ENCODE measurements at regions not wholly inside any gene's neighbourhood (a gene's known extent, or its start where the extent isn't known, plus 50 kb on each side); places are given as distances from the start of the nearest gene placed in this dataset.

- TF ChIP-seq TEAD4 (IDR thresholded peaks at IDR 0.05) (no peak), NFIC (IDR thresholded peaks at IDR 0.05) (no peak), EGR1 (IDR thresholded peaks at IDR 0.05) (no peak), CEBPB (IDR thresholded peaks at IDR 0.05) (no peak), USF1 (IDR thresholded peaks at IDR 0.05) (no peak), EP300 (IDR thresholded peaks at IDR 0.05; ENCODE audit: borderline replicate concordance) (no peak), TCF12 (IDR thresholded peaks at IDR 0.05; ENCODE audit: low read depth) (no peak), CREB1 (IDR thresholded peaks at IDR 0.05; ENCODE audit: low read depth) (no peak), ZBTB7A (IDR thresholded peaks at IDR 0.05; ENCODE audit: low read depth) (no peak), TAF1 (IDR thresholded peaks at IDR 0.05; ENCODE audit: low read depth) (no peak)
These were observed 971.6 kb downstream of the SUCLG1 start for GRCh38 chr2:83487451-83487850.

DNA sequence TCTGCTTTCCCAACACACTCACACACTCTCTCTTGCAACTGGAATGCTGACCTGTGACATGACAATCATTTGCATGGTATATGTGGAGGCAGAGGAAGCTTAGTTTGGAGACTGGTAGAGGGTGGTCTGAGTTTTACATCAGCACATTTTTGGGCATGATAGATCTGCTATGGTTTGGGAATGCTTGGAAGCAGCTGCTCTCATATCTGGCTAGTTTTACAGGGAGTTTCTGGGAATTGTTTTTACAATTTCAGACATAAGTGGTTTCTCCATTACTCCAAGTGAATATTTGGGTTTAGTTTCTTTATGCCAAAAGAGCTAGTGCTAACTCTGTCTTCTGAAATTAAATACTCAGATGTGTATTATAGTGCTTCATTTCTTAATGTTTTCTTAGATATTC is 977.6 kb downstream of the SUCLG1 start:
- TF ChIP-seq TCF12 (IDR thresholded peaks at IDR 0.05; ENCODE audit: low read depth) = no peak
- TF ChIP-seq USF1 (IDR thresholded peaks at IDR 0.05) = no peak
- no peak for TF ChIP-seq NFIC (IDR thresholded peaks at IDR 0.05)
- TF ChIP-seq TAF1 (IDR thresholded peaks at IDR 0.05; ENCODE audit: low read depth) = no peak
- no peak for TF ChIP-seq TEAD4 (IDR thresholded peaks at IDR 0.05)
- TF ChIP-seq, protein P1, sequence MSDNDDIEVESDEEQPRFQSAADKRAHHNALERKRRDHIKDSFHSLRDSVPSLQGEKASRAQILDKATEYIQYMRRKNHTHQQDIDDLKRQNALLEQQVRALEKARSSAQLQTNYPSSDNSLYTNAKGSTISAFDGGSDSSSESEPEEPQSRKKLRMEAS (IDR thresholded peaks at IDR 0.05) = no peak
- TF ChIP-seq, protein P2, sequence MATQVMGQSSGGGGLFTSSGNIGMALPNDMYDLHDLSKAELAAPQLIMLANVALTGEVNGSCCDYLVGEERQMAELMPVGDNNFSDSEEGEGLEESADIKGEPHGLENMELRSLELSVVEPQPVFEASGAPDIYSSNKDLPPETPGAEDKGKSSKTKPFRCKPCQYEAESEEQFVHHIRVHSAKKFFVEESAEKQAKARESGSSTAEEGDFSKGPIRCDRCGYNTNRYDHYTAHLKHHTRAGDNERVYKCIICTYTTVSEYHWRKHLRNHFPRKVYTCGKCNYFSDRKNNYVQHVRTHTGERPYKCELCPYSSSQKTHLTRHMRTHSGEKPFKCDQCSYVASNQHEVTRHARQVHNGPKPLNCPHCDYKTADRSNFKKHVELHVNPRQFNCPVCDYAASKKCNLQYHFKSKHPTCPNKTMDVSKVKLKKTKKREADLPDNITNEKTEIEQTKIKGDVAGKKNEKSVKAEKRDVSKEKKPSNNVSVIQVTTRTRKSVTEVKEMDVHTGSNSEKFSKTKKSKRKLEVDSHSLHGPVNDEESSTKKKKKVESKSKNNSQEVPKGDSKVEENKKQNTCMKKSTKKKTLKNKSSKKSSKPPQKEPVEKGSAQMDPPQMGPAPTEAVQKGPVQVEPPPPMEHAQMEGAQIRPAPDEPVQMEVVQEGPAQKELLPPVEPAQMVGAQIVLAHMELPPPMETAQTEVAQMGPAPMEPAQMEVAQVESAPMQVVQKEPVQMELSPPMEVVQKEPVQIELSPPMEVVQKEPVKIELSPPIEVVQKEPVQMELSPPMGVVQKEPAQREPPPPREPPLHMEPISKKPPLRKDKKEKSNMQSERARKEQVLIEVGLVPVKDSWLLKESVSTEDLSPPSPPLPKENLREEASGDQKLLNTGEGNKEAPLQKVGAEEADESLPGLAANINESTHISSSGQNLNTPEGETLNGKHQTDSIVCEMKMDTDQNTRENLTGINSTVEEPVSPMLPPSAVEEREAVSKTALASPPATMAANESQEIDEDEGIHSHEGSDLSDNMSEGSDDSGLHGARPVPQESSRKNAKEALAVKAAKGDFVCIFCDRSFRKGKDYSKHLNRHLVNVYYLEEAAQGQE (IDR thresholded peaks at IDR 0.05; ENCODE audit: low read depth) = no peak

- TF ChIP-seq RAD21 (IDR thresholded peaks at IDR 0.05; ENCODE audit: low read depth) = no peak
- TF ChIP-seq CEBPB (IDR thresholded peaks at IDR 0.05) = no peak
- TF ChIP-seq YY1 (IDR thresholded peaks at IDR 0.05; ENCODE audit: low read depth) = no peak
- TF ChIP-seq EP300 (IDR thresholded peaks at IDR 0.05; ENCODE audit: borderline replicate concordance) = no peak
- no peak for TF ChIP-seq EGR1 (IDR thresholded peaks at IDR 0.05)
- TF ChIP-seq TCF12 (IDR thresholded peaks at IDR 0.05; ENCODE audit: low read depth) = no peak
- TF ChIP-seq, protein P1 (IDR thresholded peaks at IDR 0.05) = no peak
- TF ChIP-seq FOXM1 (IDR thresholded peaks at IDR 0.05; ENCODE audit: borderline replicate concordance, low read depth) = no peak
- no peak for TF ChIP-seq NFIC (IDR thresholded peaks at IDR 0.05)
- TF ChIP-seq ZBTB7A (IDR thresholded peaks at IDR 0.05; ENCODE audit: low read depth) = no peak
These were observed 981.0 kb downstream of the SUCLG1 start for GRCh38 chr2:83478037-83478436.

DNA sequence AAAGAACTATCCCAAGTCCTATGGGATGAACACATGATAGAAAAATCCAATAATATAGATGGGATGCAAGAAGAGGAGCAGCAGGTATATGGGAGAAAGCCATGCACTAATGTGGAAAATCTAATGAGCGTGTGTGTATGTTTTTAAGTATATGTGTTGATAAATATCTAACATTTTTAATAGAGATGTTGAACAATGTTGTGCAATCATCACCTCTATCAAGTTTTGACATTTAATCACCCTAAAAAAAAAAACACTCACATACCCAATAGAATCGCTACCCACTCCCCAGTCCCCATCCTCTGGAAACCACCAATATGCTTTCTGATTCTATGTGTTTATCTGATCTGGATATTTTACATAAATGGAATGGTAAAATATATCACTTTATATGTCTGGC is 983.7 kb downstream of the SUCLG1 start:
- TF ChIP-seq CEBPB (IDR thresholded peaks at IDR 0.05) = no peak
- TF ChIP-seq, protein P2 (IDR thresholded peaks at IDR 0.05; ENCODE audit: low read depth) = no peak
- no peak for TF ChIP-seq TCF12 (IDR thresholded peaks at IDR 0.05; ENCODE audit: low read depth)
- no peak for TF ChIP-seq EGR1 (IDR thresholded peaks at IDR 0.05)
- no peak for TF ChIP-seq FOXM1 (IDR thresholded peaks at IDR 0.05; ENCODE audit: borderline replicate concordance, low read depth)
- TF ChIP-seq EP300 (IDR thresholded peaks at IDR 0.05; ENCODE audit: borderline replicate concordance) = no peak
- TF ChIP-seq, protein P1 (IDR thresholded peaks at IDR 0.05) = no peak
- no peak for TF ChIP-seq TAF1 (IDR thresholded peaks at IDR 0.05; ENCODE audit: low read depth)
- no peak for TF ChIP-seq USF1 (IDR thresholded peaks at IDR 0.05)
- TF ChIP-seq ZBTB7A (IDR thresholded peaks at IDR 0.05; ENCODE audit: low read depth) = no peak
- TF ChIP-seq CREB1 (IDR thresholded peaks at IDR 0.05; ENCODE audit: low read depth) = no peak
- TF ChIP-seq RAD21 (IDR thresholded peaks at IDR 0.05; ENCODE audit: low read depth) = no peak
- no peak for TF ChIP-seq TEAD4 (IDR thresholded peaks at IDR 0.05)

- no peak for TF ChIP-seq USF1 (IDR thresholded peaks at IDR 0.05)
- no peak for TF ChIP-seq EP300 (IDR thresholded peaks at IDR 0.05; ENCODE audit: borderline replicate concordance)
- TF ChIP-seq TAF1 (IDR thresholded peaks at IDR 0.05; ENCODE audit: low read depth) = no peak
- TF ChIP-seq FOXM1 (IDR thresholded peaks at IDR 0.05; ENCODE audit: borderline replicate concordance, low read depth) = no peak
- no peak for TF ChIP-seq EGR1 (IDR thresholded peaks at IDR 0.05)
- TF ChIP-seq TCF12 (IDR thresholded peaks at IDR 0.05; ENCODE audit: low read depth) = no peak
- TF ChIP-seq CREB1 (IDR thresholded peaks at IDR 0.05; ENCODE audit: low read depth) = no peak
- no peak for TF ChIP-seq CEBPB (IDR thresholded peaks at IDR 0.05)
- no peak for TF ChIP-seq TEAD4 (IDR thresholded peaks at IDR 0.05)
- TF ChIP-seq RAD21 (IDR thresholded peaks at IDR 0.05; ENCODE audit: low read depth) = no peak
- TF ChIP-seq, protein P1 (IDR thresholded peaks at IDR 0.05) = no peak
- TF ChIP-seq, protein P2 (IDR thresholded peaks at IDR 0.05; ENCODE audit: low read depth) = no peak
These were observed 987.4 kb downstream of the SUCLG1 start for GRCh38 chr2:83471655-83472054.
